SJSA1 (cell line): ENCODE measurements at regions not wholly inside any gene's neighbourhood (a gene's known extent, or its start where the extent isn't known, plus 50 kb on each side); places are given as distances from the start of the nearest gene placed in this dataset.
"Not testable (repeated sequence)": the region's sequence is repeated elsewhere in the genome, so short reads cannot be mapped to it uniquely, and the experiment has no call there.

Source experiments
- DNase-seq, 2 experiments: peaks; one replicate each; pipeline ENCODE4 v3.0.0-alpha.2; 2015 to 2020; ENCODE audit warnings: low spot score in 2 of 2, low read depth in 1 of 2
- H3K27ac ChIP-seq: fragments of 250-450 bp; sonication (Bioruptor Pico); 2 replicates; pipeline ENCODE4 v1.5.1; 2020; ENCODE audit warnings: mild to moderate bottlenecking, moderate library complexity
- H3K27me3 ChIP-seq: fragments of 250-450 bp; sonication (Bioruptor Pico); replicated peaks from 2 replicates; pipeline ENCODE4 v1.5.1; 2020; ENCODE audit warnings: mild to moderate bottlenecking, moderate library complexity
- H3K36me3 ChIP-seq: fragments of 250-450 bp; sonication (Bioruptor Pico); 2 replicates; pipeline ENCODE4 v1.5.1; 2020; ENCODE audit warnings: mild to moderate bottlenecking
- H3K4me1 ChIP-seq: fragments of 250-450 bp; sonication (Bioruptor Pico); replicated peaks from 2 replicates; pipeline ENCODE4 v1.6.1; 2021; ENCODE audit warnings: mild to moderate bottlenecking
- H3K4me3 ChIP-seq: fragments of 250-450 bp; sonication (Bioruptor Pico); 2 replicates; pipeline ENCODE4 v1.5.1; 2020; ENCODE audit warnings: mild to moderate bottlenecking
- H3K9me3 ChIP-seq: fragments of 250-450 bp; sonication (Bioruptor Pico); replicated peaks from 2 replicates; pipeline ENCODE4 v1.5.1; 2020; ENCODE audit warnings: mild to moderate bottlenecking

GRCh38 chr14:97058074-97058467 lies 260.9 kb downstream of the VRK1 start:
- Histone ChIP-seq H3K27me3 (no peaks in the 10 kb centered on the region), H3K4me3 (no peak overlapping the region), H3K27ac (no peak overlapping the region), H3K36me3 (no peaks in the 10 kb centered on the region), H3K4me1 (no peaks in the 10 kb centered on the region), H3K9me3 (no peaks in the 10 kb centered on the region)
- no peak for DNase-seq

GRCh38 chr14:97058589-97058988 lies 261.4 kb downstream of the VRK1 start:
- no peaks in the 10 kb centered on the region for H3K4me1 ChIP-seq
- H3K9me3 ChIP-seq, result no peaks in the 10 kb centered on the region
- H3K4me3 ChIP-seq, result no peak overlapping the region
- no peak overlapping the region for H3K27ac ChIP-seq
- no peaks in the 10 kb centered on the region for H3K36me3 ChIP-seq
- no peak for DNase-seq
- H3K27me3 ChIP-seq, result no peaks in the 10 kb centered on the region

GRCh38 chr14:97061198-97061597 lies 264.0 kb downstream of the VRK1 start:
- Histone ChIP-seq H3K27ac (no peak overlapping the region), H3K36me3 (no peaks in the 10 kb centered on the region), H3K9me3 (no peaks in the 10 kb centered on the region), H3K4me3 (no peak overlapping the region), H3K27me3 (no peaks in the 10 kb centered on the region), H3K4me1 (no peaks in the 10 kb centered on the region)
- DNase-seq, result no peak

DNA sequence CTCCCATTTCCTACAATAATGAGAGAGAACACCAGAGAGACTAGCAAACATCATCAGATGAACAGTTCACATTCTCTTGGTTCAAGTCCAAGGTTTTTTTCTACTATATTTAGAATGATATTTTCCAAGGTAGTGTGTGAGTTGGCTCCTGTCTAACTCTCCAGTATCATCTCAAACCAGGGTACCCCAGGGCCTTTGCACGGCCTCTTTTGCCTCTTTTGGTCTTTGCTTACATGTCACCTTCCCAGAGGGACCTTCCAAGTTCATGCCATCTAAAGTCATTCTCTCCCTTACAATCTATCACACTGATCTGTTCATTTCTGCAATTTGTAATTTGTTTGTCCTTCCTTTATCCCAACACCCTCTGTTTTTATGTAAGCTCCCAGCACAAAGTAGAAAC lies 264.5 kb downstream of the VRK1 start:
- Histone ChIP-seq H3K4me1 (no peaks in the 10 kb centered on the region), H3K9me3 (no peaks in the 10 kb centered on the region), H3K36me3 (no peaks in the 10 kb centered on the region), H3K27me3 (no peaks in the 10 kb centered on the region), H3K27ac (no peak overlapping the region), H3K4me3 (no peak overlapping the region)
- DNase-seq, result no peak

DNA sequence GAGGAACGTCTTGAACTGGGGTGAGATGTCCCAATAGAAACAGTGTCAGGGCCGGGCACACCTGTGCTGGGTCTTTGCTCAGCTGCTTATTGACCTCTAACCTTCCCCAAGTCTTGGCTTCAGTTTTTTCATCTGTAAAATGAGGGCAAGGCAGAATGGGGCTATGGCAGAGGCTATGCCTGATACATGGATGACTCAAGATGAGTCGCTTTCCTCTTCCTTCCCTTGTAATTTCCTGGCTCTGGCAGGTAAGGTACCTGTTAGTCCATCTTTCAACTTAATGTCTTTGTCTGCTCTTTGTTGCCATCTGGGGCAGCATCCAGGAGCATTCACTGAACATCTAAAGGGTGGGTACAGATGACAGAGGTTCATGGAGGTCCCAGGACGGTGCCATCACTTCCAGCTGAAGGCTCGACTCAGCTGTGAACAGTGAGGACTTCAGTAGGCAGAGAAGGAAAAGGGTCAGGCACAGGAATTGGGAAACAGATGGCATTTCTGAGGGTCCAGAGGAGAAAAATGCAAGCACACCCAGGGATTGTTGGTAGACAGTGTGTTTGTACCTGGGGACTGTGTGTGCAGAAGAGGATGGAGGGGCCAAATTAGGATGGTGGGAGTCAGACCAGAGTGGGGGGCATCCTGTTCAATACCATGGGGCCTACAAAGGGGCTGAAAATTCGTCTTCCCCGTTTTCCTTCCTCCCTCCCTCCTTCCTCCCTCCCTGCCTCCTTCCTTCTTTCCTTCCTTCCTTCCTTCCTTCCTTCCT lies 268.3 kb downstream of the VRK1 start:
- no peak overlapping the region for H3K27ac ChIP-seq
- DNase-seq, result no peak
- H3K9me3 ChIP-seq, result no peaks in the 10 kb centered on the region
- H3K27me3 ChIP-seq, result no peaks in the 10 kb centered on the region
- H3K36me3 ChIP-seq, result no peaks in the 10 kb centered on the region
- H3K4me3 ChIP-seq, result no peak overlapping the region
- H3K4me1 ChIP-seq, result no peaks in the 10 kb centered on the region

DNA sequence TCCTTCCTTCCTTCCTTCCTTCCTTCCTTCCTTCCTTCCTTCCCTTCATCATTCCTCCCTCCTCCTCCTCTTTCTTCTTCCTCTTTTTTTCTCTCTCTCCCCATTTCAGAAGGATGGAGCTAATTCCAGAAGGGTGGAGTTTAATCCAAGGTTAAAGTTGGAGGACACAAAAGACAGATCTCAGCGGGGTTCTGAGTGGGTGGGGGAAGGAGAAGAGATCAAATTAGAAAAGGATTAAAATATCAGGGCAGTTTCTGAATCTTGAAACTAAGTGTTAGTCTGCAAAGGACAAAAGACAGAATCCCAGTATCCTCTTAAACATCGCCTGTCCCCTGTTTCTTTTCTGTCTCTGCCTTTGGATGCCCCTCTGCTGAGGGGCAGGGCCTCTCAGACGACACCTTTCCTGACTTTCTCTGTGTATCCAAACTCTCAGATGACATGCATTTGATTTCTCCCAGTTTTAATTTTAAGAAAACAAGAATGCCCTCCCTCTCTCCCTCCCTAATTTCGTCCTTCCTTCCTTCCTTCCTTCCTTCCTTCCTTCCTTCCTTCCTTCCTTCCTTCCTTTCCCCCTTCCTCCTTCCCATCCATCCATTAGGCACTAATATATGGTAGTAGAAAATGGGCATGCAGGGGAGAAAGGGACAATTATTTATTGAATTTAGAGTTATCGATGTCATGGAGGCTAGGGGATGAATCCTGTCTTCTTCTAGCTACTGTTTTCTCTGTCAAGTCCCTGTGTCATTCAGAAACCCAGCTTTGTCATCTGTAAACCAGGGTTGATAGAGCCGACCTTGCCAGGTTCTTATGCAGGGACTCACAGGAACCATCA lies 269.1 kb downstream of the VRK1 start:
- Histone ChIP-seq H3K4me3 (no peak overlapping the region), H3K27me3 (no peaks in the 10 kb centered on the region), H3K27ac (no peak overlapping the region), H3K36me3 (no peaks in the 10 kb centered on the region), H3K9me3 (no peaks in the 10 kb centered on the region), H3K4me1 (no peaks in the 10 kb centered on the region)
- DNase-seq, result no peak

GRCh38 chr14:97068293-97068692 lies 271.1 kb downstream of the VRK1 start:
- H3K36me3 ChIP-seq, H3K4me3 ChIP-seq: not testable (repeated sequence)

DNA sequence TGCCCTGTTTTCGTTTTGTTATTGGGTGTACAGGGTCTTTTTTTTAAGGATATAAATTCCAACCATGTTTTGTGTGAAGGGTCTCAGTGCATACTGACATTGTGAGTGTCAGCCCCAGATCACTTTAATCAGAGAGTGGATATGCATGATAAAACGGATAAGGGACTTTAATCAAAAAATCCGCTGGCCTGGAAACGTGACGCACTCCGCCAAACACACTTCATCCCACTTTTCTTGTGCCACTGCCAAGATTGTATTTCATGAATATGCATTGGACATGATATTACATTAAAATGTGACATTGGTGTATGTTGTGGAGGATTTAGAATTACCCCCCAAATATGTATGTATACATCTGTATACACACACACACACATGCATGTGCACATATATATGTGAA lies 273.1 kb downstream of the VRK1 start:
- H3K27ac ChIP-seq, result no peak overlapping the region
- no peak overlapping the region for H3K4me3 ChIP-seq
- H3K4me1 ChIP-seq, result no peaks in the 10 kb centered on the region
- DNase-seq, result no peak
- no peaks in the 10 kb centered on the region for H3K36me3 ChIP-seq
- H3K27me3 ChIP-seq, result no peaks in the 10 kb centered on the region
- no peaks in the 10 kb centered on the region for H3K9me3 ChIP-seq

More at GRCh38 chr14:97068293-97068692, 271.1 kb downstream of the VRK1 start:
- DNase-seq, H3K27ac ChIP-seq, H3K27me3 ChIP-seq, H3K9me3 ChIP-seq, H3K4me1 ChIP-seq: not testable (repeated sequence)

GRCh38 chr14:97071177-97071576 lies 274.0 kb downstream of the VRK1 start:
- H3K27me3 ChIP-seq, result no peaks in the 10 kb centered on the region
- H3K36me3 ChIP-seq, result no peaks in the 10 kb centered on the region
- H3K4me1 ChIP-seq, result no peaks in the 10 kb centered on the region
- no peak for DNase-seq
- H3K4me3 ChIP-seq, result no peak overlapping the region
- H3K9me3 ChIP-seq, result no peaks in the 10 kb centered on the region
- no peak overlapping the region for H3K27ac ChIP-seq

DNA sequence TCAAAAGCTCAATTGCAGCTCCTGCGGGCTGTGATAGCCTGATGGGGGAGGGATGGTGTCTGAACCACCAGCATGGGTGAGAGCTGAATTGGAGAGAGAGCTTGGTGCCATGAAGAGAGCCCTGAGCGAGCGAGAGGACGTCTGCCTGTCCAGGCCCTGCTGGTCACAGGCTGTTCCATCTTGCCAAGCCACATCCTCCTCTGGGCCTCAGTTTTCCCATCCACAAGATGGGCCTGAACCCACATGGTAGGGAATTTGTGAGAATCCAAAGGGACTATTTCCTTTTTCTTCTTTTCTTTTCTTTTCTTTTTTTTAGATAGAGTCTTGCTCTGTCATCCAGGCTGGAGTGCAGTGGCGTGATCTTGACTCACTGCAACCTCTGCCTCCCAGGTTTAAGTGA lies 276.4 kb downstream of the VRK1 start:
- Histone ChIP-seq H3K4me1 (no peaks in the 10 kb centered on the region), H3K27me3 (no peaks in the 10 kb centered on the region), H3K9me3 (no peaks in the 10 kb centered on the region), H3K27ac (no peak overlapping the region), H3K36me3 (no peaks in the 10 kb centered on the region), H3K4me3 (no peak overlapping the region)
- DNase-seq, result no peak

DNA sequence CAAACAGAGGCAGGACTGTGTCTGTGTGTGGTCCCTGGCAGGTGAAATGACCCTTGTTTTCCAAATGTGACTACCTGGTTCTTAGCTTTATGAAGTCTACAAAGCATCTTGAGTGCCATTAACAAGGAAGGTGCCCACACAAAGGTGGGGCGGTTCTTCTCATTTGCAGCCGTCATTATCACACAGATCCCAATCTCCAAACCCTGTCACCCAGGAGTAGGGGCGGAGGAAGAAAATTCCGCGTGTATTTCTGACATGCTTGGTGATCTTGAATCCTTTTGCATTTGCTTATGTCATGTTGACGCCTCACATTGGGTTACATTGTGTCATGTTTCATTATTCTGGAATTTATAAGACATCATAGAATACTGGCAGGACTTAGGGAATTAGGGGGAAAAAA lies 277.3 kb downstream of the VRK1 start:
- Histone ChIP-seq H3K4me3 (no peak overlapping the region), H3K36me3 (no peaks in the 10 kb centered on the region), H3K27me3 (no peaks in the 10 kb centered on the region), H3K9me3 (no peaks in the 10 kb centered on the region), H3K27ac (no peak overlapping the region), H3K4me1 (no peaks in the 10 kb centered on the region)
- no peak for DNase-seq

DNA sequence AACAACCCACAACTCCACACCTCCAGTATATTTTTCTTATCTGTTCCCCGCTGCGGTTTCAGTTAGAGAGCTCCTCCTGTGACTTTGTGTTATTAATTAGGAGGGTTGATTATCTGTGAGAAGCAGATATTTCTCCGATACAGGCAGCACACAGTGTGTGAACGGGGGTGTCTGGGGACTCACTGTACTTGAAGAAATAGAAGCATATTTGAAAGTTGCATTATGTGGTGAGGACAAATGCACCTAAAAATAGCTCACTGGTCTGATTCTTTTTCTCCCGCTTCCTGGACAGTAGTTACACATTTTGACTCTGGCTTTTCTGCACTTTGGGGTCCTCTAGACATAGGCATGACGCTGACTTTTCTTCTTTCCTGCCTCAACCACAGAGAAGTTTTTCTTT lies 277.7 kb downstream of the VRK1 start:
- Histone ChIP-seq H3K9me3 (no peaks in the 10 kb centered on the region), H3K27me3 (no peaks in the 10 kb centered on the region), H3K27ac (no peak overlapping the region), H3K4me1 (no peaks in the 10 kb centered on the region), H3K36me3 (no peaks in the 10 kb centered on the region), H3K4me3 (no peak overlapping the region)
- no peak for DNase-seq

- no peak overlapping the region for H3K4me3 ChIP-seq
- no peak overlapping the region for H3K27ac ChIP-seq
- no peaks in the 10 kb centered on the region for H3K36me3 ChIP-seq
- H3K4me1 ChIP-seq, result no peaks in the 10 kb centered on the region
- peak; percentile 27 to 46 for DNase-seq
- no peaks in the 10 kb centered on the region for H3K9me3 ChIP-seq
- no peaks in the 10 kb centered on the region for H3K27me3 ChIP-seq
These were observed 280.1 kb downstream of the VRK1 start for GRCh38 chr14:97077253-97077653.

GRCh38 chr14:97077687-97078086 lies 280.5 kb downstream of the VRK1 start:
- H3K27me3 ChIP-seq, result no peaks in the 10 kb centered on the region
- H3K9me3 ChIP-seq, result no peaks in the 10 kb centered on the region
- no peak for DNase-seq
- no peaks in the 10 kb centered on the region for H3K36me3 ChIP-seq
- no peak overlapping the region for H3K27ac ChIP-seq
- H3K4me1 ChIP-seq, result no peaks in the 10 kb centered on the region
- no peak overlapping the region for H3K4me3 ChIP-seq
